ENCODE measurements at regions not wholly inside any gene's neighbourhood (a gene's known extent, or its start where the extent isn't known, plus 50 kb on each side); places are given as distances from the start of the nearest gene placed in this dataset.

DNA sequence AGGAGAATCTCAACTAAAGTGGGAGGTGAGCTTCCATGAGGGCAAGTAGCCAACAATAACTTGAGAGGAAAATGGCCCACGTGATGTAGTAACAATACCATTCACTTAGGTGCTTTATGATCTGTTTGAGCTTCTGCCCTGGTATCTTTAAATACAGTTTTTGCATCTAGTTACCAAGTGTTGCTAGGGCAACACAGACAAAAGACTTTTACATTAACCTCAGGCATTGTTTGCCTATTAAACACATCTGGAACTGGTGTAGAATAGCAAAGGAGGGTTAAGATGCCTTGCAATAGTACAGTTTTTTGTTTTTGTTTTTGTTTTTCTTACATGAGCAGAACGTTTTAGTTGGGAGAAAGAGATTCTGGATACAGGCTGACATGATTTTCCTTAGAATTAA, 97.7 kb upstream of the MTPN start:
- H3K27me3 ChIP-seq (ENCODE audit: control insufficient read depth in 2 of 2, insufficient read depth in 2 of 2, low read length in 2 of 2): no peaks in the 10 kb centered on the region
- H2AFZ ChIP-seq (ENCODE audit: low read depth, low read length): no peak overlapping the region
- BruUV-seq (replicated peaks): no TSS peak
- FAIRE-seq (no peak), DNase-seq (ENCODE audit: low read depth, low spot score) (peak; percentile 4)
- H3K4me2 ChIP-seq (ENCODE audit: insufficient read depth, low read length): no peak overlapping the region
- no peak overlapping the region for H3K27ac ChIP-seq (ENCODE audit: insufficient read depth, low read depth, low read length)
- ChIA-PET CTCF (interaction anchor here (1.0 to 1.4 kb wide), 2 partner anchors 13 to 38 kb away, joined by 3 to 5 read pairs; no protein-coding TSS in a partner anchor), POLR2A (no interaction called here)
- H3K4me3 ChIP-seq (replicated peaks in 1 of 3; ENCODE audit: insufficient read depth in 1 of 3, low read depth in 1 of 3, low read length in 3 of 3): no peak overlapping the region
- H3K4me1 ChIP-seq (ENCODE audit: control insufficient read depth, extremely low read depth, insufficient read depth, low read length): no peaks in the 10 kb centered on the region
- intact Hi-C loops (cut with micrococcal nuclease) (no loop called here), dilution Hi-C loops (cut with MboI; ENCODE audit: extremely low pct_ligation_motif_present, low sequenced_read_pairs) (no loop called here)
- no peaks in the 10 kb centered on the region for H3K36me3 ChIP-seq (ENCODE audit: control insufficient read depth in 2 of 2, extremely low read depth in 1 of 2, insufficient read depth in 2 of 2, low read length in 2 of 2)
- H4K20me1 ChIP-seq (replicated peaks; ENCODE audit: control insufficient read depth, extremely low read depth, insufficient read depth, low read length): no peaks in the 10 kb centered on the region
- no peak overlapping the region for H3K9ac ChIP-seq (replicated peaks; ENCODE audit: extremely low read depth, insufficient read depth, low read length)
- H3K9me3 ChIP-seq (replicated peaks; ENCODE audit: control insufficient read depth, insufficient read depth, low read length): no peaks in the 10 kb centered on the region
- H3K9me1 ChIP-seq (replicated peaks; ENCODE audit: control insufficient read depth, extremely low read depth, insufficient read depth, low read length): no peaks in the 10 kb centered on the region
- TF ChIP-seq POLR2AphosphoS5 (IDR thresholded peaks at IDR 0.05; ENCODE audit: insufficient read depth, low read depth, low read length) (no peak), FOS (IDR thresholded peaks at IDR 0.05; ENCODE audit: borderline replicate concordance, insufficient read depth, low read length) (no peak), JUN (IDR thresholded peaks at IDR 0.05; ENCODE audit: borderline replicate concordance, insufficient read depth, insufficient read length, low read depth) (no peak), GATA2 (IDR thresholded peaks at IDR 0.05; ENCODE audit: insufficient read depth, insufficient read length, low read depth, low read length) (no peak), POLR2A (IDR thresholded peaks at IDR 0.05; ENCODE audit: low read depth, low read length) (no peak), MYC (IDR thresholded peaks at IDR 0.05; ENCODE audit: low read depth, low read length) (no peak)
- TF ChIP-seq, protein P1, sequence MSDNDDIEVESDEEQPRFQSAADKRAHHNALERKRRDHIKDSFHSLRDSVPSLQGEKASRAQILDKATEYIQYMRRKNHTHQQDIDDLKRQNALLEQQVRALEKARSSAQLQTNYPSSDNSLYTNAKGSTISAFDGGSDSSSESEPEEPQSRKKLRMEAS (IDR thresholded peaks at IDR 0.05; ENCODE audit: insufficient read depth, insufficient read length): no peak
- TF ChIP-seq, protein P2, sequence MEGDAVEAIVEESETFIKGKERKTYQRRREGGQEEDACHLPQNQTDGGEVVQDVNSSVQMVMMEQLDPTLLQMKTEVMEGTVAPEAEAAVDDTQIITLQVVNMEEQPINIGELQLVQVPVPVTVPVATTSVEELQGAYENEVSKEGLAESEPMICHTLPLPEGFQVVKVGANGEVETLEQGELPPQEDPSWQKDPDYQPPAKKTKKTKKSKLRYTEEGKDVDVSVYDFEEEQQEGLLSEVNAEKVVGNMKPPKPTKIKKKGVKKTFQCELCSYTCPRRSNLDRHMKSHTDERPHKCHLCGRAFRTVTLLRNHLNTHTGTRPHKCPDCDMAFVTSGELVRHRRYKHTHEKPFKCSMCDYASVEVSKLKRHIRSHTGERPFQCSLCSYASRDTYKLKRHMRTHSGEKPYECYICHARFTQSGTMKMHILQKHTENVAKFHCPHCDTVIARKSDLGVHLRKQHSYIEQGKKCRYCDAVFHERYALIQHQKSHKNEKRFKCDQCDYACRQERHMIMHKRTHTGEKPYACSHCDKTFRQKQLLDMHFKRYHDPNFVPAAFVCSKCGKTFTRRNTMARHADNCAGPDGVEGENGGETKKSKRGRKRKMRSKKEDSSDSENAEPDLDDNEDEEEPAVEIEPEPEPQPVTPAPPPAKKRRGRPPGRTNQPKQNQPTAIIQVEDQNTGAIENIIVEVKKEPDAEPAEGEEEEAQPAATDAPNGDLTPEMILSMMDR (IDR thresholded peaks at IDR 0.05; ENCODE audit: extremely low read depth in 1 of 2, insufficient read depth in 1 of 2, low read depth in 1 of 2, low read length in 2 of 2): no peak
- H3K79me2 ChIP-seq (ENCODE audit: control insufficient read depth, insufficient read depth, low read length): no peaks in the 10 kb centered on the region

Data from endothelial cell of umbilical vein (primary cell).